K562 (cell line): ENCODE measurements at regions not wholly inside any gene's neighbourhood (a gene's known extent, or its start where the extent isn't known, plus 50 kb on each side); places are given as distances from the start of the nearest gene placed in this dataset.

Experiments used
- ATAC-seq: fragments of 200-7000 bp; cut with Tn5 transposase; 3 replicates; pipeline ENCODE4 v1.9.1; 2020; ENCODE audit warnings: moderate library complexity
- BruUV-seq: library from RNA; stranded (reverse); fragments of 400-500 nt; replicated peaks from 2 replicates; lab custom pipeline; 2021; lab: Mats Ljungman, UMichigan
- CTCF ChIA-PET: fragments of 300-600 bp; formaldehyde crosslinking; extraction: SDS; loops from one replicate; lab custom pipeline; 2021; ENCODE audit warnings: low intra/inter-chr PET ratio; lab: Yijun Ruan, JAX
- POLR2A ChIA-PET: fragments of 300-600, 350-650 bp; sonication (Branson Sonifier 250); formaldehyde crosslinking; extraction: SDS; loops from one replicate; lab custom pipeline; 2021; ENCODE audit warnings: antibody characterized with exemption, inconsistent platforms; lab: Yijun Ruan, JAX
- DNase-seq, 4 experiments: peaks; one replicate each; pipeline versions ENCODE4 v3.0.0 to v3.0.0-alpha.2; 2011 to 2018; ENCODE audit warnings: low spot score in 3 of 4, mixed read lengths in 3 of 4; ENCODE audit errors: extremely low read depth in 1 of 4
- FAIRE-seq: peaks from 2 replicates; lab custom pipeline; 2011; peaks lifted over from hg19 to GRCh38; lab: Jason Lieb, UNC
- H2AFZ ChIP-seq: 2 replicates; pipeline ENCODE4 v1.6.0; 2011; ENCODE audit warnings: low read depth, low read length, control low read depth, inconsistent platforms
- H3K27ac ChIP-seq: fragments of 200-600 bp; 3 replicates; pipeline ENCODE4 v1.8.0; 2011; ENCODE audit warnings: low read depth, mild to moderate bottlenecking, control low read depth, inconsistent platforms, low read length, moderate library complexity, mixed read lengths; ENCODE audit errors: extremely low read depth
- H3K27me3 ChIP-seq, 2 experiments: fragments of 300-600 bp in 1 of 2; 2 replicates in 1 of 2; 3 replicates in 1 of 2; pipeline versions ENCODE4 v1.6.0 to v1.8.0; 2011; ENCODE audit warnings: inconsistent platforms in 2 of 2, low read length in 2 of 2, mild to moderate bottlenecking in 1 of 2, mixed read lengths in 1 of 2, moderate library complexity in 1 of 2; ENCODE audit not compliant: control insufficient read depth in 2 of 2, insufficient read depth in 2 of 2
- H3K36me3 ChIP-seq: fragments of 300-600 bp; 3 replicates; pipeline ENCODE4 v1.8.0; 2011; ENCODE audit warnings: mild to moderate bottlenecking, low read length, inconsistent platforms; ENCODE audit not compliant: control insufficient read depth, insufficient read depth
- H3K4me1 ChIP-seq, 2 experiments: fragments of 200-600 bp in 1 of 2; replicated peaks in 1 of 2; 2 replicates in 1 of 2; 3 replicates in 1 of 2; pipeline versions ENCODE4 v1.5.1 to v1.8.0; 2011; ENCODE audit warnings: inconsistent platforms in 2 of 2, low read length in 2 of 2, mild to moderate bottlenecking in 1 of 2, mixed read lengths in 1 of 2, moderate library complexity in 1 of 2; ENCODE audit not compliant: control insufficient read depth in 2 of 2, insufficient read depth in 2 of 2
- H3K4me2 ChIP-seq: 2 replicates; pipeline ENCODE4 v1.6.1; 2011; ENCODE audit warnings: low read length, control low read depth, inconsistent platforms, mixed read lengths; ENCODE audit not compliant: insufficient read depth
- H3K4me3 ChIP-seq: fragments of 200-600 bp; sonication (generic), shearing (Covaris generic); 2 replicates; pipeline ENCODE4 v1.5.1; 2016; ENCODE audit warnings: control low read depth, inconsistent platforms
- H3K79me2 ChIP-seq: fragments of 200-600 bp; 3 replicates; pipeline ENCODE4 v1.8.0; 2011; ENCODE audit warnings: low read length, inconsistent platforms; ENCODE audit not compliant: control insufficient read depth, insufficient read depth
- H3K9ac ChIP-seq, 2 experiments: 2 replicates each; pipeline versions ENCODE4 v1.6.0 to v1.6.1; 2011; ENCODE audit warnings: low read depth in 2 of 2, low read length in 2 of 2, control low read depth in 1 of 2, inconsistent platforms in 1 of 2, mild to moderate bottlenecking in 1 of 2, mixed read lengths in 1 of 2; ENCODE audit not compliant: insufficient read depth in 1 of 2
- H3K9me1 ChIP-seq: one replicate; pipeline ENCODE4 v1.6.0; 2011; ENCODE audit warnings: inconsistent platforms, mild to moderate bottlenecking, low read length, moderate library complexity; ENCODE audit not compliant: control insufficient read depth, insufficient read depth
- H3K9me3 ChIP-seq: replicated peaks from 2 replicates; pipeline ENCODE4 v1.5.1; 2011; ENCODE audit warnings: low read depth, low read length, inconsistent platforms; ENCODE audit not compliant: control insufficient read depth, insufficient read depth
- H4K20me1 ChIP-seq: replicated peaks from 2 replicates; pipeline ENCODE4 v1.6.1; 2011; ENCODE audit warnings: low read length, inconsistent platforms, mixed read lengths; ENCODE audit not compliant: control insufficient read depth, insufficient read depth
- NRF1 ChIP-seq, 2 experiments: fragments of 450-650 bp; IDR thresholded peaks in 1 of 2; conservative IDR thresholded peaks in 1 of 2; 2 replicates each; pipeline ENCODE4 v1.6.1; 2014; ENCODE audit warnings: mild to moderate bottlenecking in 2 of 2
- ZNF592 ChIP-seq: fragments of 450-650 bp; IDR thresholded peaks from 2 replicates; pipeline ENCODE4 v1.6.1; 2017; ENCODE audit warnings: antibody characterized with exemption, mild to moderate bottlenecking
- WGBS: fragments of 100-300 bp; shearing (Covaris generic); methylation state at CpG from one replicate; pipeline ENCODE4 v1.1.6; 2016; ENCODE audit warnings: low coverage, mixed read lengths; ENCODE audit not compliant: insufficient coverage; ENCODE audit errors: missing lambda C conversion rate; 5-methylcytosine and 5-hydroxymethylcytosine counted together
- in situ Hi-C: fragments of 300-500 bp; cut with MboI; formaldehyde crosslinking; loops from 4 replicates; pipeline ENCODE4 v1.15.0; 2018; ENCODE audit warnings: inconsistent platforms, mixed read lengths
- intact Hi-C: fragments of 100-400 bp; cut with micrococcal nuclease; formaldehyde crosslinking; loops from 2 replicates; pipeline ENCODE4 v1.14.2; 2022

DNA sequence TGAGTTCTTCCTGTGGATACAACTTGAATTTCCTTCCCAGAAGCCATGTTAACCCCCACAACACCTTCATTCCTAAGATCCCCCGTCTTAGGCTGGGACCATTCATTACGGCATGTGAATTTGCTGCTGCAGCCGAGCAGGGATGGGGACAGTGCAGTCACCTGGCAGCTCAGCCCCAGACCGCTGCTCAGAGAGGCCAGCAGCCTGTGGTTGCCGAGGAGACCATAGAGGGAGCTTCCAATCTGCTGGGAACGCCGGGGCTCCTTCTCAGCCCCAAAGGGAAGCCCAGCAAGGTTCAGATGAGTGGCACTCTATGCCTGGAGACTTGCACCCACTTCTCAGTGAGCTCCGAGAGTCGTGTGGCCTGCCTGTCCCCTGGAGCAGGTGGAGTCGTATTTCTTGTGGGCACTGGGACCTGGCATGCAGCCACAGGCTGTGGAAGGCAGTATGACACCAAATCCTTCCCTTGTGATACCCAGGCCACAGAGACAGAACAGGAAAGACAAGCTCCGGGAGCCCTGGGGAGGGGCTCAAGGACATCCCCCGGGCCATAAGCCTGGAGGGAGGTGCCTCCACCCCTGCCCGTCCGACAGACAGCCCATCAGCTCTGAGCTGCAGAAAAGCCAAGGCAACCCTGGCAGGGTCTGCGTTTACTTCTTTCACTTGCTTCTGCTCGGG, 167.3 kb downstream of the FAM43A start:
- no peak overlapping the region for H3K9ac ChIP-seq
- H3K4me3 ChIP-seq: no peak overlapping the region
- ATAC-seq (no peak), DNase-seq (no peak), FAIRE-seq (no peak)
- H3K36me3 ChIP-seq: no peaks in the 10 kb centered on the region
- POLR2A ChIA-PET: interaction anchor here (1.0 to 2.0 kb wide), 4 partner anchors 12 to 22 kb away, joined by 4 to 6 read pairs (median 4); no protein-coding TSS in a partner anchor
- H3K4me1 ChIP-seq: no peaks in the 10 kb centered on the region
- CTCF ChIA-PET: no interaction called here
- peaks cover 3% of the 10 kb centered on the region for H3K9me1 ChIP-seq
- TF ChIP-seq ZNF592: no peak
- TF ChIP-seq NRF1 (conservative IDR thresholded peaks at IDR 0.05 in 1 of 2, IDR thresholded peaks at IDR 0.05 in 1 of 2): no peak
- H4K20me1 ChIP-seq: no peaks in the 10 kb centered on the region; the same call in 1 of the 2 replicates
- intact Hi-C loops (no loop called here), in situ Hi-C loops (no loop called here)
- BruUV-seq: no TSS peak
- no peak overlapping the region for H2AFZ ChIP-seq
- no peak overlapping the region for H3K27ac ChIP-seq
- H3K27me3 ChIP-seq: peaks cover 36 to 64% of the 10 kb centered on the region in 2 experiments
- H3K79me2 ChIP-seq: no peaks in the 10 kb centered on the region
- no peaks in the 10 kb centered on the region for H3K9me3 ChIP-seq
- no peak overlapping the region for H3K4me2 ChIP-seq
- WGBS: 0% methylated on average over 16 of the region's 16 CpGs
